ENCODE measurements at regions not wholly inside any gene's neighbourhood (a gene's known extent, or its start where the extent isn't known, plus 50 kb on each side); places are given as distances from the start of the nearest gene placed in this dataset.

GRCh38 chr6:93136111-93136510, 283.2 kb downstream of the EPHA7 start:
- Histone ChIP-seq H3K9me2 (replicated peaks; ENCODE audit: insufficient read depth) (no peaks in the 10 kb centered on the region), H3K9me3 (ENCODE audit: low read depth) (no peaks in the 10 kb centered on the region), H3K36me3 (replicated peaks; ENCODE audit: insufficient read depth, low read depth) (no peaks in the 10 kb centered on the region), H3K4me2 (no peak overlapping the region), H3K4me3 (no peak overlapping the region), H4K20me1 (ENCODE audit: insufficient read depth, poor library complexity, severe bottlenecking) (no peaks in the 10 kb centered on the region), H3K79me2 (no peaks in the 10 kb centered on the region), H2AFZ (no peak overlapping the region), H3K27ac (no peak overlapping the region), H3K4me1 (ENCODE audit: insufficient read depth) (no peaks in the 10 kb centered on the region), H3K27me3 (no peaks in the 10 kb centered on the region)
- WGBS (ENCODE audit: low lambda C conversion rate, missing lambda C conversion rate) = 91% methylated on average over 2 of the region's 2 CpGs
- no peak for DNase-seq (ENCODE audit: low spot score)
- TF ChIP-seq, protein P1, sequence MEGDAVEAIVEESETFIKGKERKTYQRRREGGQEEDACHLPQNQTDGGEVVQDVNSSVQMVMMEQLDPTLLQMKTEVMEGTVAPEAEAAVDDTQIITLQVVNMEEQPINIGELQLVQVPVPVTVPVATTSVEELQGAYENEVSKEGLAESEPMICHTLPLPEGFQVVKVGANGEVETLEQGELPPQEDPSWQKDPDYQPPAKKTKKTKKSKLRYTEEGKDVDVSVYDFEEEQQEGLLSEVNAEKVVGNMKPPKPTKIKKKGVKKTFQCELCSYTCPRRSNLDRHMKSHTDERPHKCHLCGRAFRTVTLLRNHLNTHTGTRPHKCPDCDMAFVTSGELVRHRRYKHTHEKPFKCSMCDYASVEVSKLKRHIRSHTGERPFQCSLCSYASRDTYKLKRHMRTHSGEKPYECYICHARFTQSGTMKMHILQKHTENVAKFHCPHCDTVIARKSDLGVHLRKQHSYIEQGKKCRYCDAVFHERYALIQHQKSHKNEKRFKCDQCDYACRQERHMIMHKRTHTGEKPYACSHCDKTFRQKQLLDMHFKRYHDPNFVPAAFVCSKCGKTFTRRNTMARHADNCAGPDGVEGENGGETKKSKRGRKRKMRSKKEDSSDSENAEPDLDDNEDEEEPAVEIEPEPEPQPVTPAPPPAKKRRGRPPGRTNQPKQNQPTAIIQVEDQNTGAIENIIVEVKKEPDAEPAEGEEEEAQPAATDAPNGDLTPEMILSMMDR (IDR thresholded peaks at IDR 0.05; ENCODE audit: poor library complexity) = no peak
- TF ChIP-seq EZH2 (IDR thresholded peaks at IDR 0.05; ENCODE audit: borderline replicate concordance) (no peak), EZH2phosphoT487 (IDR thresholded peaks at IDR 0.05; ENCODE audit: low read depth, severe bottlenecking, unreplicated experiment) (no peak)

DNA sequence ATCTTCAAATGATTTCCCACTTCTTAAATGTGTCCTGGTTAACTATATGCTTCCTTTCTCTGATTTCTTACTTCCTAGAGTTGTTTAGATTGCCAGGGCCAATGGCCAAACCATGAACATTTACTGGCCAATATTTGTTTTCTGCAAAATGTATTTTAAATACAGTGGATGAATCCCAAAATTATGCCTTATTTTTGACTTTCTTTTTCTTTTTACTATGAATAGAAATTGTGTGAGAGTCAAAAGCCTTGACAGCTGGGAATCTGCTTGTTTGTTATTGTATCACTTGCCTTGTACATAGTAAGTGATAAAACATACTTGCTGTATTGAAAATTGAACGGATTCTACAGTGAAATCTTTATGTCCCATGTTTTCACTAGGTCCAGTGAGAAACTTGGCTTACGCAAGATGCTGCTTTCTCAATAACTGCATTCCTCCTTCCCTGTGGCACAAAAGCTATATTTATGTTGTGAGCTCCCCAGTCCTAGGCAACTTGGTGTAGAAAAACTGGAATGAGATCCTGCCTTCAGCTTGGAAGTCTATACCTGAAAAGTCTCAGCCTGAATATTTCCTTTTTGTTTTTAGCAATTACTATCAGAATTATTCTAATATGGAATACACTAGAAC, 295.2 kb downstream of the EPHA7 start:
- WGBS (ENCODE audit: low lambda C conversion rate, missing lambda C conversion rate) = 67% methylated on average over 2 of the region's 2 CpGs
- H3K27me3 ChIP-seq = no peaks in the 10 kb centered on the region
- no peaks in the 10 kb centered on the region for H3K79me2 ChIP-seq
- H3K27ac ChIP-seq = no peak overlapping the region
- H3K9me2 ChIP-seq (replicated peaks; ENCODE audit: insufficient read depth) = no peaks in the 10 kb centered on the region
- H3K4me3 ChIP-seq = no peak overlapping the region
- TF ChIP-seq EZH2 (IDR thresholded peaks at IDR 0.05; ENCODE audit: borderline replicate concordance) = no peak
- TF ChIP-seq, protein P1 (IDR thresholded peaks at IDR 0.05; ENCODE audit: poor library complexity) = no peak
- no peak for TF ChIP-seq EZH2phosphoT487 (IDR thresholded peaks at IDR 0.05; ENCODE audit: low read depth, severe bottlenecking, unreplicated experiment)
- no peak for DNase-seq (ENCODE audit: low spot score)
- H2AFZ ChIP-seq = no peak overlapping the region
- no peaks in the 10 kb centered on the region for H4K20me1 ChIP-seq (ENCODE audit: insufficient read depth, poor library complexity, severe bottlenecking)
- no peaks in the 10 kb centered on the region for H3K4me1 ChIP-seq (ENCODE audit: insufficient read depth)
- H3K9me3 ChIP-seq (ENCODE audit: low read depth) = no peaks in the 10 kb centered on the region
- no peak overlapping the region for H3K4me2 ChIP-seq
- no peaks in the 10 kb centered on the region for H3K36me3 ChIP-seq (replicated peaks; ENCODE audit: insufficient read depth, low read depth)

DNA sequence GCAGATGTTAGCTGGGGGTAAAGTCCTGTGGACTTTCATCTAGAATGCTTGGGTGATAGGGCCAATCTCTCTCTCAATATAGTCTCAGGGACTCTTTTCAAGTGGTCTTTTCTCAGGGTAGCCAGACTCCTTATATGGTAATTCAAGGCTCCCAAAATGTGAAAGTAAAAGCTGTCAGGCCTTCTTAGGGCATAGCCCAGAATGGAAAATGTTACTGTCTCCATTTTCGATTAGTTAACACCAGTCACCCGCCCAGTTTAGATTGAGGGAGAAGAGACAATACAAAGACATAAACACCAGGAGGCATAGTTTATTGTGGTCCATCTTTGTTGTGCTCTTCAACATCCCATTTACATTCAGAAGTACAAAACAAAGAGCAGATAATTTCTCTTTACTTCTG, 295.8 kb downstream of the EPHA7 start:
- Histone ChIP-seq H3K9me3 (ENCODE audit: low read depth) (no peaks in the 10 kb centered on the region), H3K4me1 (ENCODE audit: insufficient read depth) (no peaks in the 10 kb centered on the region), H3K36me3 (replicated peaks; ENCODE audit: insufficient read depth, low read depth) (no peaks in the 10 kb centered on the region), H3K27ac (no peak overlapping the region), H4K20me1 (ENCODE audit: insufficient read depth, poor library complexity, severe bottlenecking) (no peaks in the 10 kb centered on the region), H2AFZ (no peak overlapping the region), H3K79me2 (no peaks in the 10 kb centered on the region), H3K9me2 (replicated peaks; ENCODE audit: insufficient read depth) (no peaks in the 10 kb centered on the region), H3K4me3 (no peak overlapping the region), H3K27me3 (no peaks in the 10 kb centered on the region), H3K4me2 (no peak overlapping the region)
- no peak for DNase-seq (ENCODE audit: low spot score)
- TF ChIP-seq, protein P1 (IDR thresholded peaks at IDR 0.05; ENCODE audit: poor library complexity) = no peak
- no peak for TF ChIP-seq EZH2 (IDR thresholded peaks at IDR 0.05; ENCODE audit: borderline replicate concordance)
- no peak for TF ChIP-seq EZH2phosphoT487 (IDR thresholded peaks at IDR 0.05; ENCODE audit: low read depth, severe bottlenecking, unreplicated experiment)
- 83% methylated on average over 2 of the region's 2 CpGs for WGBS (ENCODE audit: low lambda C conversion rate, missing lambda C conversion rate)

Data from hepatocyte (in vitro differentiated cells).